Activated CD4-positive, CD25-positive, alpha-beta regulatory T cell (primary cell): ENCODE measurements at regions not wholly inside any gene's neighbourhood (a gene's known extent, or its start where the extent isn't known, plus 50 kb on each side); places are given as distances from the start of the nearest gene placed in this dataset.
A peak's percentile ranks its signal among the peaks of the same experiment; 100 is the strongest.
"Not testable (repeated sequence)": the region's sequence is repeated elsewhere in the genome, so short reads cannot be mapped to it uniquely, and the experiment has no call there.

Experiments
- DNase-seq, 4 experiments: peaks; one replicate each; lab custom pipeline; 2025; lab: John Stamatoyannopoulos, UW

DNA sequence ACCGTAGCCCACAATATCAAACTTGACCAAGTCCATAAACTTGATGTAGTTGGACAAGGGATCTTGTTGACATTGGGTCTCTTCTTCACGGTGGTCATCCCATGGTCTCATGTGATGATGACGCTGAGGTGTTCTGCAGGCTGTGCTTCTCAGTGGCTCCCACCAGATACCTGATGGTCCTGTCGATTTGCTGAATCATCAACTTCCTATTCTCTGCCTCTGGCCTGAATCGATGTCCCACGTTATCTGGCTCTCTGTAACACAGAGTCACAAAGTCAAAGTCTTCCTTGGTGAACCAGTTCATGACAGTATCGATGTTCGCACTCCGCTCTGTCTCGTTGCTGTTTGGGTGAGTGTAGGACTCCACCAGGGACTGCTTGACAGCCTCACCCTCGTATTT lies 217.2 kb upstream of the FRG2C start:
- not testable (repeated sequence) for DNase-seq

DNA sequence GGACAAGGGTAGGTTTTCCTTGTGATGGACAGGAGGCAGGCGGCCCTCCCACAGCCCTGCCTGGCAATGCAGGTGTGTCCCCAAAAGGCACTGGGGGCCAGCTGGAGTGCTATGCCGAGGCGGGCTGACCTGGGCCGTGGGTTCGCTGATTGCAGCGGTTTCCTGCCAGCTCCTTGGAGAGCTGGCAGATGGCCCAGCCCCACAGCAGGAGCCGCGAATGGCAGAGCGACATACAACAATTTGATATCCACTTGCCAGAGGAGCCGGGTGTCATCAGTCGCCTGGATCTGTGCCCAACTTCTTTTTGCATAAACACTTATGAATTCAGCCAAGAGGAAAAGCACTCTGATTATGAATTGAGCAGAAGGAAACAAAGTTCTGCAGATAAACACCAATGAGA lies 210.8 kb upstream of the FRG2C start:
- DNase-seq, result not testable (repeated sequence)

DNA sequence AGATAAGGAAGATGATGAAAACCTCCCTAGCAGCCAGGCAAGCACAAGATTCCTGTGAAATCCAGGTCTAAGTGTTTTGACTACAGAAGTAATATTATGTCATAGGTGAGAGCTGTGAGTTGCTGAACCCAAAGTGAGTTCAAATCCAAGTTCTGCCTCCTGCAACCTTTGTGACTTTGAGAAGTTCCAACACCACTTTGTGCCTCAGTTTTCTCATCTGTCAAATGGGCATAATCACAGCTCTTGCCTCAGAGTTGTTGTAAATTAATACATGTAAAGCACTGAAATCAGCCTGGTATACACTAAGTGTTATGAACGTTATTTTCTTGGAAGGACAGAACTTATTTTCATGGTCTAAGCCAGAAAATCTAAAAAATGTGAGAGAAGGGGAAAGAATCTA lies 210.3 kb upstream of the FRG2C start:
- DNase-seq, result not testable (repeated sequence)

GRCh38 chr3:75474530-75474929 lies 189.6 kb upstream of the FRG2C start:
- DNase-seq, result not testable (repeated sequence)

DNA sequence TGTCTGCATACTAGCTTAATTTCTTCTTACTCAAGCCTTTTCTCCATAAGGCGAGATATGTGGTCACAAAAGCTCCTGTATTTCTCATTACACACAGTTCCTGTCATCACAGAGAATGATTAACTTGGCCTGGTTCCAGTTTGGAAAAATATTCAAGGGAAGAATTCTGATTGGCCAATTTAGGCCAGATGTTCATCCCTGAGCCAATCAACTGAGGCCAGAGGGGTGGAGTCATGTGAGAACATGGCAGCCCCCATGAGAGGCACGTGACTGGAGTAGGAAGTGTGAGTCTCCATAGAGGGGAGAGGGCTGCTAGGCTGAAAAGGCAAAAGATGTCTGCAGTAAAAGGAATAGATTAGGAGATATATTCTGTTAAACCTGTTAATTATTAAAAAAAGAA lies 167.5 kb upstream of the FRG2C start:
- DNase-seq, result not testable (repeated sequence)

- not testable (repeated sequence) for DNase-seq
Observed at GRCh38 chr3:75500357-75500756, 163.8 kb upstream of the FRG2C start.

- not testable (repeated sequence) for DNase-seq
Observed at GRCh38 chr3:75502171-75502570, 162.0 kb upstream of the FRG2C start.

DNA sequence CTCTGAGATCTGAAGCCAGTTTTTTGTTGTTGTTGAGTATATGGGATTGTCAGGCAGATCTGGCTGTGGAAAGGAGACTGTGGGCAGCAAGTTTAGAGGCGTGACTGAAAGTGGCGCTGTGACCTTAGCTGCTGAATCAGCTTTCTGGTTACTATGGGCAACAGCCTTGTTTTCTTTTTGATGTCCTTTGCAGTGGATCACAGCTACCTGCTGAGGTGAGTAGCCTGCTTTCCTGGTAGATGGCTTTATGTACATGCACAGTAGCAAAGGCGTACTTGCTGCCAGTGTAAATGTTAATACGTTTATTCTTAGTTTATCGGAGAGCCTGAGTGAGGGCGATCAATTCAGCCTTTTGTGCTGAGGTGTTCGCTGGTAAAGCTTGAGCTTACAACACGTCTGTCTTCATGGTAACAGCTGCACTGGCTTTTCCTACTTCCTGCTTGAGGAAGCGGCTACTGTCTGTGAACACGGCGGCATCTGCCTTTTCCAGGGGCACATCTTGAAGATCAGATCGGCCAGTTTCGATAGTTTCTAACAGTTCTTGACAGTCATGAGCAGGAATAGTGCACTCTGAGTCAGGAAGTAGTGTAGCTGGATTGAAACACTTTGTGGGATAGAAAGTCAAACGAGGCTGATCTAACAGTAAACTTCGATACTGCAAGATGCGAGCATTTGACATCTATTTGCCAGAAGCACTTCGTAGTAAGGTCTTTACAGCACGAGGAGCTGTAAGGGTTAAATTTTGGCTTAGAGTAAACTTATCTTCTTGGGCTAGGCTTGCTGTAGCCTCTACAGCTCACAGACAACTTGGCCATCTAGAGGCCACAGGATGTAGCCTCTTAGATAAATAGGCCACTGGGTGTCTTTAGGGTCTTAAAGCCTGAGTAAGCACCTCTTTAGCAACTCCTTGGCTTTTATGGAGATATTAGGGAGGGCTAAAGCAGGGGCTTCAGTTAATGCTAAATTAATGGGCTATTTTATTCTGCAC lies 161.1 kb upstream of the FRG2C start:
- DNase-seq, result not testable (repeated sequence)

DNA sequence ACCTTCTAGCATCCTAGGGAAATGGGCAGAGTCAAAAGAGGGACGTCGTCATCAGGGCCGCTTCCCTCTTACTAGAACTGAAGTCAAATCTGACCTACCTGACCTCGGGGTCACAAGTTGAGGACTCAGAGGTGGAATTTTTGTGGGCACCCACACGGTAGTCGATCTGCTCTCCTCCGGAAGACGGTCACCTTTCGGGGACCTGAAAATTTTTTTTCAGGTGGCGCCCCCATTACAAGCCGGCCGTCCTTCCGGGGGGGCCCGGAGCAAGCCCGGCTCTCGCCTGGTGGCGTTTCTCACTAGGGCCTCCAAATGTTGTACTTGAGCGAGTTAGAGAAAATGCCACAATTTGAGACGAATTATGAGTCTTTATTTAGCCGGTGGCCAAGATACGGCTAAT lies 157.5 kb upstream of the FRG2C start:
- no peak for DNase-seq

DNA sequence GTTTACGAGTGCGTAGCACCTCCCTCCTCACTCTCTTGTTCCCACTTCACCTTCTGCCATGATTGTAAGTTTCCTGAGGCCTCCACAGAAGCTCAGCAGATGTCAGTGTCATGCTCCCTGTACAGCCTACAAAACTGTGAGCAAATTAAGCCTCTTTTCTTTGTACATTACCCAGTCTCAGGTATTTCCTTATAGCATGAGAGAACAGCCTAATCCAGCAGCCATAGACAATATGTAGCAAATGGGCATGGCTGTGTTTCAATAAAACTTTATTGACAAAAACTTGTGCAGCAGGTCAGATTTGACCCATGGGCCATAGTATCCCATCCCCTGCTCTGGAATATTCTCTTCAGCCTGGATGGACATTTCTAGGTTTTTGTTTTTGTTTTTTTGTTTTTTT lies 156.2 kb upstream of the FRG2C start:
- DNase-seq, result not testable (repeated sequence)

GRCh38 chr3:75527657-75528056 lies 136.5 kb upstream of the FRG2C start:
- not testable (repeated sequence) for DNase-seq

DNA sequence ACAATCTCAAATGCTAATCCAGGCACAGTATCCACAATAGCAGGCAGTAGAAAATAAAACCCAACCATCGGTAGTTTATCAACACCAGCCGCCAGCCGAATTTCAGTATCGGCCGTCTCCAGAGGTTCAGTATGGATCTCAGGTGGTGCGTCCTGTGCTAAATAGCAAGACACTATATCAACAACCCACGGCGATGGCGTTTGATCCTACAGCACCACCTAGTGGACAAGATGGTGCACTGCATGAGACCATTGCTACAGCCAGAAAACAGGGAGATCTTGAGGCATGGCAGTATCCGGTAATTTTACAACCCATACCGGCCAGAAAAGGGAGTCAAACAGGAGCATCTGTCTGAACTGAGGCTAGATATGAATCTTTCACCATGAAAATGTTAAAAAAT lies 112.0 kb upstream of the FRG2C start:
- DNase-seq, result not testable (repeated sequence)

DNA sequence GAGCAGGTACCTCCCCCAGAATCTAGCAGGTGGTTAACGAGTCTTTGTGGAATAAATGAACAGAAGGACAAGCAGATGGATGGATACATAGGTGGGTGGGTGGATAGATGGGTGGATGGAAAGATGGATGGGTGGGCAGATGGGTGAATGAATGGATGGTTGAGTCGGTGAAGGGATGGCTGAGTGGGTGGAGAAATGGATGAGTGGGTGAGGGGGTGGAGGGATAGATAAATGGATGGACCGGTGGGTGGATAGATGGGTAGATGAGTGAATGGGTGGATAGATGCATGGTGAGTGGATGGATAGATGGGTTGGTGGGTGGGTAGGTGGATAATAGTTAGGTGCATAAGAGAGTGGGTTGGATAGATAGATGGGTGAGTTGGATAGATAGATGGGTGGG lies 99.7 kb upstream of the FRG2C start:
- not testable (repeated sequence) for DNase-seq

GRCh38 chr3:75572303-75572702 lies 91.8 kb upstream of the FRG2C start:
- DNase-seq, result not testable (repeated sequence)

DNA sequence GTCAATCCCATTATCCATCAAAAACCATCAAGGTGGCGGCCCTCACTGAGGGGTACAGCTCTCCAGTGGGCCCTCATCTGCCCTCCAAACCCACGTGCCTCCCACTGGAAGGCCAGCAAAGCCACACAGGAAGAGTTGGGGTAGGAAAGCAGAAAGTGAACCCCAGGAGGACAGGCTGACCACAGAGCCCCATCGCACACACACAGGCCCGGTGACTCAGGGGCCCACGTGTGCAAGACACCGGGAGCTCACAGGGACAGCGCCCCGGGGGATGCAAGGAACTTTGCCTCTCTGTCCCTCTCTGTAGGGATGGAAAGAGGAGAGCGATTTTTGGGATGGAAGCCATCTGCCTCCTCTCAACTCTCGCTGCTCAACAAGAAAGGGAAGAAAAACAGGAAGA lies 85.0 kb upstream of the FRG2C start:
- DNase-seq, result not testable (repeated sequence)

DNA sequence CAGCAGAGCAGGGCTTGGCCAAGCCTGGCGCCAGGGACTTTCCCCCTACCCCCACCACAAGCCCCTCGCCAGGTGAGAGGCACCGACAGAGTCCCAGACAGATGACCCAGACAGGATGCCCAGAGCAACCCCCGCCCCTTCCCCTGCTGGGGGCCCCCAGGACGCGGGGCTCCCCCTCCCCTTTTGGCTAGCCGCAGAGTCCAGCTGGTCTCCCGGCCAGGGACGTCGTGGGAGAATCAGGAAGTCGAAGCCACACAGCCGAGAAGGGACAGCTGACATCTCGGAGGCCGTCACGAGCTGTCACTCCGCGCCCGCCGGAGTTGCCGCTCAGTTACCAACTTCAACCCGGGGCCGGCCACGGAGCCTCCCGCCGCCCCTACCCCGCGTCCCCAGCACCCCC lies 84.6 kb upstream of the FRG2C start:
- not testable (repeated sequence) for DNase-seq

DNA sequence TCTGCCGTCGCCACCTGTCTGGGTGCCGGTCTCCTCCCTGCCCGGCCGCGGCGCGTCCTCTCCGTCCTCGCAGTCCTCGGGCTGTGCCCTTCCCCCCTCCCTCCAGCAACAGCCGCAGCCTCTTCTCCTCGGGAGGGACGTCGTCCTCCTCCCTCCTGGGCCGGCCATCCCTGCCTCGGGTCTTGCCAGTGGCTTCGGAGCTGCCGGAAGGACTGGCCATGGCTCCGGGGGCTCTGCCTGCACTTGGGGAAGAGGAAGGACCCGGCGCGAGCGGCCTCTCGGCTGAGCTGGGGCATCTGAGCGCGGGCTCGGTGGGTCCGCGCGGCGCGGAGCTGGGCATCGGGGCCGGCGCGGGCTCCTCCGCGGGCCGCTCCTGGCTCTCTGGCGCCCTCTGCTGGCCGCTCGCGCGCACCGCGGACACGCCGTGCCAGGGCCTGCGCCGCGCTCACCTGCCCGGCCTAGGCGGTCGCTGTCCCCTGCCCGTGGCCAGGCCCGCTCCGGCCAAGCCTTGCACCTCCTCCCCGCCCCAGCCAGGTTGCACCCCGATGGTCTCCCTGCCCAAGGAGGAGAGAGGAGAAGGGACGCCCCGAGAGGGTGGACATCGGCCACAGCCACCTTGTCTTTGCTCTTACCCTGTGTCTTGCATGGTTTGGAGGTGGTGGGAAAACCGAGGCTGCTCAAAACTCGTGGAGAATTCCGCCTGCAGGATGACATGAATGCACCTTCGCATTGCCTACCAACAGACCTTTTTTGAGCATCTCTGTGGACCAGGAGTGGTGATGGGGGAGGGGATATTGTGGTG lies 83.9 kb upstream of the FRG2C start:
- peak in 3 of 4 experiments; percentile 7 to 28 (median 25) for DNase-seq

- not testable (repeated sequence) for DNase-seq
Observed at GRCh38 chr3:75582536-75582935, 81.6 kb upstream of the FRG2C start.

DNA sequence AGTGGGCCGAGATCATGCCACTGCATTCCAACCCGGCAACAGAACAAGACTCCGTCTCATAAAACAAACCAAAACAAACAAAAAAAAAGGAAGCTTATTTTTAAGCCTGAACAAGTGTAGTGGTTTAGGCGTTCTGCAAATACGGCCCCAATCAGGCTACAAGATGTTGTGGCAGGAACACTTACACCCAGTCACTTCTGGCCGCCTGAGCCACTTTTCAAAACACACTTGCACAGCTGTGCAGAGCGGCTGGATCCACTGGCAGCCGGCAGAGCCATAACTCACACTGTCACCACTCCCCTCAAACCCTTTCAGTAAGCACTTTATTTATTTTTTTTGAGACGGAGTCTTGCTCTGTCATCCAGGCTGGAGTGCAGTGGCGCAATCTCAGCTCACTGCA lies 81.0 kb upstream of the FRG2C start:
- DNase-seq, result not testable (repeated sequence)

DNA sequence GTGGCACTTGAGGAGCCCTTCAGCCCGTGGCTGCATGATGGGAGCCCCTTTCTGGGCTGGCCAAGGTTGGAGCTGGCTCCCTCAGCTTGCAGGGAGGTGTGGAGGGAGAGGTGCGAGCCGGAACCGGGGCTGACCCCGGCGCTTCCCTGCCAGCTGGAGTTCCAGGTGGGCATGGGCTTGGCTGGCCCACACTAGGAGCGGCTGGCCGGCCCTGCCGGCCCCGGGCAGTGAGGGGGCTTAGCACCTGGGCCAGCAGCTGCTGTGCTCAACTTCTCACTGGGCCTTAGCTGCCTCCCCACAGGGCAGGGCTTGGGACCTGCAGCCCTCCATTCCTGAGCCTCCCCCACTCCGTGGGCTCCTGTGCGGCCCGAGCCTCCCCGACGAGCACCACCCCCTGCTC lies 76.4 kb upstream of the FRG2C start:
- not testable (repeated sequence) for DNase-seq

- DNase-seq, result not testable (repeated sequence)
Observed at GRCh38 chr3:75590382-75590781, 73.7 kb upstream of the FRG2C start.

DNA sequence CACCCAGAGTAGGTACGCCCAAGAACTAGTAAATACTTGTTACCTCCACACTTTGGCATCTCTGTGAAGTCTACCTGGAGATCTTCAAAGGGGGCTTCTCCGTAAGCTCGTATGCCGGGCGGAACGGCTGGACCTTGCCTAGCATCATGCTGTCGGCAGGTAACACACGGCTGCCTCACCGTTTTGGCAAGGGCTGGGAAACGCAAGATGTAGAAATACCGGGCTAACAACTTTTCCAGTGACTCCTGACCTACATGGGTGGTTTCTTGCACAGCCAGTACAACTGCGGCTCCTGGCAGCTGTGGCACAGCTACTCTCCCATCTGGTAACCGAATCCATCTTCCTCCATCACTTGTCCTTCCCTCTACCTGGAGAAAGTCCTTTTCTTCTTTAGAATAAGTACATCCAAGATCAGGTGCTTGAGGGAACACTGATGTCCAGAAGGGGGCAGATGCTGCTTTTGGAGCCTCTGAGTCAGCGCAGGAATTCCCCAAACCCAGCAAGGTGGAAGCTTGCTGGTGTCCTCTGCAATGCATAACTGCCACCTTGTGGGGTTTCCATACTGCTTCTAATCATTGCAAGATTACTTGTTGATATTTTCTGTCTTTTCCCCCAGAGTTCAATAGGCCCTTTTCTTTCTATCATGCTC lies 59.7 kb upstream of the FRG2C start:
- DNase-seq, result not testable (repeated sequence)
